ENCODE measurements at regions not wholly inside any gene's neighbourhood (a gene's known extent, or its start where the extent isn't known, plus 50 kb on each side); places are given as distances from the start of the nearest gene placed in this dataset.

- no peak for TF ChIP-seq ZNF462 (CRISPR knock-in tag; IDR thresholded peaks at IDR 0.05)
- no peak for TF ChIP-seq REST (IDR thresholded peaks at IDR 0.05; ENCODE audit: unreplicated experiment)
- no peak for TF ChIP-seq POLR2AphosphoS5 (IDR thresholded peaks at IDR 0.05; ENCODE audit: low read depth)
- TF ChIP-seq EZH2phosphoT487 (IDR thresholded peaks at IDR 0.05; ENCODE audit: unreplicated experiment) = no peak
- TF ChIP-seq ZNF331 (CRISPR knock-in tag; IDR thresholded peaks at IDR 0.05; ENCODE audit: low read depth) = no peak
Observed at GRCh38 chr12:93089805-93090569, 160.9 kb upstream of the EEA1 start (continued).
